ENCODE measurements at regions not wholly inside any gene's neighbourhood (a gene's known extent, or its start where the extent isn't known, plus 50 kb on each side); places are given as distances from the start of the nearest gene placed in this dataset.

- Histone ChIP-seq H3K27ac (no peak overlapping the region), H3K4me1 (replicated peaks) (peaks cover 23% of the 10 kb centered on the region), H3K27me3 (replicated peaks) (no peaks in the 10 kb centered on the region), H3K9me3 (replicated peaks) (no peaks in the 10 kb centered on the region), H3K4me3 (no peak overlapping the region), H3K36me3 (no peaks in the 10 kb centered on the region)
- no peak for DNase-seq (ENCODE audit: low read depth in 1 of 2, low spot score in 2 of 2)
Observed at GRCh38 chr2:111654829-111655228, 229.2 kb downstream of the ANAPC1 start.

- Histone ChIP-seq H3K27me3 (replicated peaks) (no peaks in the 10 kb centered on the region), H3K27ac (no peak overlapping the region), H3K9me3 (replicated peaks) (no peaks in the 10 kb centered on the region), H3K4me3 (no peak overlapping the region), H3K4me1 (replicated peaks) (peaks cover 28% of the 10 kb centered on the region), H3K36me3 (no peaks in the 10 kb centered on the region)
- no peak for DNase-seq (ENCODE audit: low read depth in 1 of 2, low spot score in 2 of 2)
Observed at GRCh38 chr2:111656436-111656835, 227.6 kb downstream of the ANAPC1 start.

- H3K36me3 ChIP-seq: no peaks in the 10 kb centered on the region
- H3K9me3 ChIP-seq (replicated peaks): no peaks in the 10 kb centered on the region
- no peak for DNase-seq (ENCODE audit: low read depth in 1 of 2, low spot score in 2 of 2)
- no peak overlapping the region for H3K27ac ChIP-seq
- H3K4me3 ChIP-seq: no peak overlapping the region
- H3K4me1 ChIP-seq (replicated peaks): peaks cover 31% of the 10 kb centered on the region
- no peaks in the 10 kb centered on the region for H3K27me3 ChIP-seq (replicated peaks)
Observed at GRCh38 chr2:111656894-111657293, 227.1 kb downstream of the ANAPC1 start.

- no peak for DNase-seq (ENCODE audit: low read depth in 1 of 2, low spot score in 2 of 2)
- Histone ChIP-seq H3K9me3 (replicated peaks) (no peaks in the 10 kb centered on the region), H3K4me3 (no peak overlapping the region), H3K4me1 (replicated peaks) (peaks cover 37% of the 10 kb centered on the region), H3K36me3 (no peaks in the 10 kb centered on the region), H3K27ac (no peak overlapping the region), H3K27me3 (replicated peaks) (no peaks in the 10 kb centered on the region)
Observed at GRCh38 chr2:111657351-111657975, 226.5 kb downstream of the ANAPC1 start.

GRCh38 chr2:111659361-111660333 lies 224.3 kb downstream of the ANAPC1 start:
- H3K27ac ChIP-seq: peak overlapping the region; percentile 22; the same call in 1 of the 2 replicates

GRCh38 chr2:111660811-111661210 lies 223.2 kb downstream of the ANAPC1 start:
- Histone ChIP-seq H3K36me3 (no peaks in the 10 kb centered on the region), H3K27ac (no peak overlapping the region), H3K4me1 (replicated peaks) (peaks cover 40% of the 10 kb centered on the region), H3K9me3 (replicated peaks) (no peaks in the 10 kb centered on the region), H3K27me3 (replicated peaks) (no peaks in the 10 kb centered on the region), H3K4me3 (no peak overlapping the region)
- DNase-seq (ENCODE audit: low read depth in 1 of 2, low spot score in 2 of 2): no peak

More at GRCh38 chr2:111659361-111660333, 224.3 kb downstream of the ANAPC1 start:
- H3K36me3 ChIP-seq: no peaks in the 10 kb centered on the region
- no peaks in the 10 kb centered on the region for H3K9me3 ChIP-seq (replicated peaks)
- H3K27me3 ChIP-seq (replicated peaks): no peaks in the 10 kb centered on the region
- peaks cover 43% of the 10 kb centered on the region for H3K4me1 ChIP-seq (replicated peaks)
- no peak overlapping the region for H3K4me3 ChIP-seq
- DNase-seq (ENCODE audit: low read depth in 1 of 2, low spot score in 2 of 2): peak in 1 of 2 experiments; percentile 41

GRCh38 chr2:111661286-111661940 lies 222.6 kb downstream of the ANAPC1 start:
- no peak for DNase-seq (ENCODE audit: low read depth in 1 of 2, low spot score in 2 of 2)
- H3K27ac ChIP-seq: no peak overlapping the region
- H3K27me3 ChIP-seq (replicated peaks): no peaks in the 10 kb centered on the region
- H3K4me3 ChIP-seq: no peak overlapping the region
- peaks cover 40% of the 10 kb centered on the region for H3K4me1 ChIP-seq (replicated peaks)
- no peaks in the 10 kb centered on the region for H3K36me3 ChIP-seq
- no peaks in the 10 kb centered on the region for H3K9me3 ChIP-seq (replicated peaks)

- no peaks in the 10 kb centered on the region for H3K9me3 ChIP-seq (replicated peaks)
- peak; percentile 50 to 57 for DNase-seq (ENCODE audit: low read depth in 1 of 2, low spot score in 2 of 2)
- no peak overlapping the region for H3K4me3 ChIP-seq
- no peak overlapping the region for H3K27ac ChIP-seq
- no peaks in the 10 kb centered on the region for H3K36me3 ChIP-seq
- H3K27me3 ChIP-seq (replicated peaks): no peaks in the 10 kb centered on the region
- peaks cover 42% of the 10 kb centered on the region for H3K4me1 ChIP-seq (replicated peaks)
Observed at GRCh38 chr2:111662039-111662770, 221.8 kb downstream of the ANAPC1 start.

- H3K27ac ChIP-seq: no peak overlapping the region
- peaks cover 44% of the 10 kb centered on the region for H3K4me1 ChIP-seq (replicated peaks)
Observed at GRCh38 chr2:111662771-111663470, 221.1 kb downstream of the ANAPC1 start.

GRCh38 chr2:111663471-111664274 lies 220.3 kb downstream of the ANAPC1 start:
- Histone ChIP-seq H3K4me3 (no peak overlapping the region), H3K4me1 (replicated peaks) (peaks cover 44% of the 10 kb centered on the region), H3K9me3 (replicated peaks) (no peaks in the 10 kb centered on the region), H3K36me3 (no peaks in the 10 kb centered on the region), H3K27me3 (replicated peaks) (no peaks in the 10 kb centered on the region), H3K27ac (no peak overlapping the region)
- peak; percentile 67 to 80 for DNase-seq (ENCODE audit: low read depth in 1 of 2, low spot score in 2 of 2)

More at GRCh38 chr2:111662771-111663470, 221.1 kb downstream of the ANAPC1 start:
- H3K9me3 ChIP-seq (replicated peaks): no peaks in the 10 kb centered on the region
- no peaks in the 10 kb centered on the region for H3K36me3 ChIP-seq
- DNase-seq (ENCODE audit: low read depth in 1 of 2, low spot score in 2 of 2): no peak
- H3K4me3 ChIP-seq: no peak overlapping the region
- H3K27me3 ChIP-seq (replicated peaks): no peaks in the 10 kb centered on the region

- no peaks in the 10 kb centered on the region for H3K27me3 ChIP-seq (replicated peaks)
- H3K9me3 ChIP-seq (replicated peaks): no peaks in the 10 kb centered on the region
- no peak overlapping the region for H3K27ac ChIP-seq
- peaks cover 40% of the 10 kb centered on the region for H3K4me1 ChIP-seq (replicated peaks)
- no peak overlapping the region for H3K4me3 ChIP-seq
- no peaks in the 10 kb centered on the region for H3K36me3 ChIP-seq
- DNase-seq (ENCODE audit: low read depth in 1 of 2, low spot score in 2 of 2): no peak
Observed at GRCh38 chr2:111664275-111664850, 219.6 kb downstream of the ANAPC1 start.

- no peak for DNase-seq (ENCODE audit: low read depth in 1 of 2, low spot score in 2 of 2)
- H3K4me1 ChIP-seq (replicated peaks): peaks cover 33% of the 10 kb centered on the region
- no peaks in the 10 kb centered on the region for H3K27me3 ChIP-seq (replicated peaks)
- H3K9me3 ChIP-seq (replicated peaks): no peaks in the 10 kb centered on the region
- H3K36me3 ChIP-seq: no peaks in the 10 kb centered on the region
- no peak overlapping the region for H3K4me3 ChIP-seq
- H3K27ac ChIP-seq: no peak overlapping the region
Observed at GRCh38 chr2:111665011-111665410, 219.0 kb downstream of the ANAPC1 start.

Measured in SJSA1 (cell line).